ENCODE measurements at regions not wholly inside any gene's neighbourhood (a gene's known extent, or its start where the extent isn't known, plus 50 kb on each side); places are given as distances from the start of the nearest gene placed in this dataset.
A peak's percentile ranks its signal among the peaks of the same experiment; 100 is the strongest.
"Not testable (repeated sequence)": the region's sequence is repeated elsewhere in the genome, so short reads cannot be mapped to it uniquely, and the experiment has no call there.

DNA sequence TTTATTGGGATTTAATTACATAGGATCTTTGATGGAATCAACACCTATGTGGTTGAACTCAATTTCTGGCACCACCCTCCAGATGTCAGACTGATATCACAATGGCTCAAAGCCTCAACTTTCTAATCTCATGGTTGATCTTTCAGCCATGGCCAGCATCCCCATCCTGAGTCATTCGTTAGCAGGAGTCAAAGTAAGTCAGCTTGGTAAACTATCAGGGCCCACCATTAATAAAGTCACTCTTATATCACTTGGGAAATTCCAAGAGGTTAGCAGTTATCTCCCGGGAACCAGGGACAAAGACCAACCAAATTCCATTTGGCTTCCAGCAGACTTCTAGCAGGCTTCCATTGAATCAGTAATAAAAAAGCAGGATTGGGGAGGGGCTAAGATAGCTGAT lies 50.7 kb upstream of the TNFSF4 start:
- no peak for DNase-seq (ENCODE audit: low read depth in 2 of 2)

- DNase-seq (ENCODE audit: low read depth in 2 of 2), result no peak
Measured at GRCh38 chr1:173258479-173259264, 51.5 kb upstream of the TNFSF4 start.

DNA sequence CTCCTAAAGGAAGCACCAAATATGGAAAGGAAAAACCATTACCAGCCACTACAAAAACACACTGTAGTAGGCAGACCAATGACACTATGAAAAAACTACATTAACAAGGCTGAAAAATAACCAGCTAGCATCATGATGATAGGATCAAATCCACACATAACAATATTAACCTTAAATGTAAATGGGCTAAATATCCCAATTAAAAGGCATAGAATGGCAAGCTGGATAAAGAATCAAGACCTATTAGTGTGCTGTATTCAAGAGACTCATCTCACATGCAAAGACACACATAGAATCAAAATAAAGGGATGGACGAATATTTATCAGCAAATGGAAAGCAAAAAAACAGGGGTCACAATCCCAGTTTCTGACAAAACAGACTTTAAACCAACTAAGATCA lies 53.2 kb upstream of the TNFSF4 start:
- DNase-seq (ENCODE audit: low read depth in 2 of 2), result not testable (repeated sequence)

DNA sequence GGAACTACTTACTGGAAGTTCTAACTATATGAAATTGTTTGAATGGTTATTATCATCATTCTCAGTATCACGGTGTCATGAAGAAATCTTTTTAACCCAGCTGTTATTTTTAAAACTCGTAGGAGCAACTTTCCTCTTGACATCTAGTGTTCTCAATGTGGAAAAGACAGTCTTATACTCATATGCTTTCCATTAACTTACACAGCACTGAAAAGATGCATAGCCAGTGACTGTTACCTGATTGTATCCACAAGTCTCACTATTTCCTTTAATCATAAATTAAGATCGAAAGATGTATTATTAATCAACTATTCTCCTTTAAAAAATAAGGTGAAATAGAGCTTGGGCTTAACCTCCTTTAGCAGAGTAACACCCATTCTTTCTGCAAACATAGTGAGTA lies 59.7 kb upstream of the TNFSF4 start:
- DNase-seq (ENCODE audit: low read depth in 2 of 2), result no peak

DNA sequence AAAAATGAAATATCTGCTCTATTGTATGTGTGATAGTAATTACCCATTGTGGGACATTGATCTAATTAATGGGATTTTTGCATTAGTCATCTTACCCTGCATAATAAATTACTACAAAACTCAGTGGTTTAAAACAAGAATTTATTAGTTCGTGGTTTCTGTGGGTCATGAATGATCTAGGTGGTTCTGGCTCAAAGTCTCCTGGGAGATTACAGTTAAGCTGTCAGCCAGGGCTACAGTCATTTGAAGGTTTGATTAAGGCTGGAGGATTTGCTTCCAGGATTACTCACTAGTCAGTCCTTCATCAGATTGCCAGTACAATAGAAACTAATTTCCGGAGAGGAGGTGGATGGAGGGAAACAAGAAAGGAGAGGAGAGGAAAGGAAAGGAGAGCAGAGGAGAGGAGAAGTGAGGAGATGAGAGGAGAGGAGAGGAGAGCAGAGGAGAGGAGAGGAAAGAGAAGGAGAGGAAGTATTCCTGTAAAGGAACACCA lies 60.4 kb upstream of the TNFSF4 start:
- DNase-seq (ENCODE audit: low read depth in 2 of 2), result peak in 1 of 2 donors; percentile 61

DNA sequence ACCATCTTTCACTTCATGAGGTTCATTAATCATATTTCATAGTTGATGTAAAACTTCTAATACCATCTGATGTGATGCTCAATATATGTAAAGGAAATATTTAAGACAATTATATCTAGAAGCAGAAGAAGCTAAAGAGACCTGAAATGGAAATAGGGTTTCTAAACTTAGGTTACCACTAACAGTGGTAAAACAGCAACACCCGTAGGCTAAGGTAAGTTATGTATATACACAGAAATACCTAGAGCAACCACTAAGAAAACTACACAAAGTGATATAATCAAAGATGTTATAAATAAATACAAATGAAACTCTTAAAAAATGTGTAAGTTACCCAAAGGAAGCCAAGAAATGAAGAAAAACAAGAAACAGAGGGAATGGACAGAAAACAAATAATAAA lies 61.1 kb upstream of the TNFSF4 start:
- DNase-seq (ENCODE audit: low read depth in 2 of 2), result no peak

GRCh38 chr1:173268786-173269277 lies 61.7 kb upstream of the TNFSF4 start:
- no peak for DNase-seq (ENCODE audit: low read depth in 2 of 2)

- peak; percentile 4 to 90 for DNase-seq (ENCODE audit: low read depth in 2 of 2)
Measured at GRCh38 chr1:173269490-173270230, 62.5 kb upstream of the TNFSF4 start.

DNA sequence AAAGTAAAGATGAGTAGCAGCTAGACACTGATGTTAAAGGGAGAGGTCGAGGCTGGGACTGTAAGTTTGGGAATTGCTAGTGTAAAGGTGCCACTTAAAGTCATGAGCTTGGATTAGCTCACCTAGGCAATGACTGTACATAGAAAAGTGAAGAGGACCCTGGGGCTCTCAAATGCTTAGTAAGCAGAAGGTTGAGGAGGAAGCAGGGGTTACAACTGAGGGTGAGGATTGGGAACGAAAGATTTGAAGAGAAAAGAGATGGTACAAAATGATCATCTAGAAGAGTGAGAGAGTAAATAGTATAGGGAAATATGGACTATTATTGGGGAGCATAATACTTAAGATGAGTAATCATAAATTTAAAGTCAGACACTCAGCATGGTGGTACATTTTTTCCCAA lies 63.1 kb upstream of the TNFSF4 start:
- no peak for DNase-seq (ENCODE audit: low read depth in 2 of 2)

DNA sequence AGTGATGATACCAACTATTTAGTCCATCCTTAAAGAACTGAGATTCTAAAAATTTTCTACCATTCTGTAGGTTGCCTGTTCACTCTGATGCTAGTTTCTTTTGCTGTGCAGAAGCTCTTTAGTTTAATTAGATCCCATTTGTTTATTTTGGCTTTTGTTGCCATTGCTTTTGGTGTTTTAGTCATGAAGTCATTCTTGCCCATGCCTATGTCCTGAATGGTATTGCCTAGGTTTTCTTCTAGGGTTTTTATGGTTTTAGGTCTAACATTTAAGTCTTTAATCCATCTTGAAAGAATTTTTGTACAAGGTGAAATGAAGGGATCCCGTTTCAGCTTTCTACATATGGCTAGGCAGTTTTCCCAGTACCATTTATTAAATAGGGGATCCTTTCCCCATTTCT lies 63.9 kb upstream of the TNFSF4 start:
- not testable (repeated sequence) for DNase-seq (ENCODE audit: low read depth in 2 of 2)

- DNase-seq (ENCODE audit: low read depth in 2 of 2), result no peak
Measured at GRCh38 chr1:173275496-173275895, 68.4 kb upstream of the TNFSF4 start.

GRCh38 chr1:173276922-173277800 lies 70.0 kb upstream of the TNFSF4 start:
- no peak for DNase-seq (ENCODE audit: low read depth in 2 of 2)

- DNase-seq (ENCODE audit: low read depth in 2 of 2), result no peak
Measured at GRCh38 chr1:173280899-173281660, 73.9 kb upstream of the TNFSF4 start.

DNA sequence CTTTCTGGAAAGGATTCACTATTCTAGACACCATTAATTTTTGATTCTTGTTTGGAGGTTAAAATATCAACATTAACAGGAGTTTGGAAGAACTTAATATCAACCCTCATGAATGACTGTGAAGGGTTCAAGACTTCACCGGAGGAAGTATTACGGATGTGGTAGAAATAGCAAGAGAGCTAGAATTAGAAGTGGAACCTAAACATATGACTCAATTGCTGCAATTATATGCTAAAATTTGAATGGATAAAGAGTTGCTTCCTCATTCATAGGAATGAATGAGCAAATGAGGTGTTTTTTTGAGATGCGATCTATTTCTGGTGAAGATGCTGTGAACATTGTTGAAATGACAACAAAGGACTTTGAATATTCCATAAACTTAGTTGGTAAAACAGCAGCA lies 77.9 kb upstream of the TNFSF4 start:
- no peak for DNase-seq (ENCODE audit: low read depth in 2 of 2)

GRCh38 chr1:173287785-173288184 lies 80.7 kb upstream of the TNFSF4 start:
- DNase-seq (ENCODE audit: low read depth in 2 of 2), result no peak

GRCh38 chr1:173293756-173294155 lies 86.6 kb upstream of the TNFSF4 start:
- DNase-seq (ENCODE audit: low read depth in 2 of 2), result no peak

- DNase-seq (ENCODE audit: low read depth in 2 of 2), result no peak
Measured at GRCh38 chr1:173294843-173295242, 87.7 kb upstream of the TNFSF4 start.

- DNase-seq (ENCODE audit: low read depth in 2 of 2), result no peak
Measured at GRCh38 chr1:173295391-173295790, 88.3 kb upstream of the TNFSF4 start.

DNA sequence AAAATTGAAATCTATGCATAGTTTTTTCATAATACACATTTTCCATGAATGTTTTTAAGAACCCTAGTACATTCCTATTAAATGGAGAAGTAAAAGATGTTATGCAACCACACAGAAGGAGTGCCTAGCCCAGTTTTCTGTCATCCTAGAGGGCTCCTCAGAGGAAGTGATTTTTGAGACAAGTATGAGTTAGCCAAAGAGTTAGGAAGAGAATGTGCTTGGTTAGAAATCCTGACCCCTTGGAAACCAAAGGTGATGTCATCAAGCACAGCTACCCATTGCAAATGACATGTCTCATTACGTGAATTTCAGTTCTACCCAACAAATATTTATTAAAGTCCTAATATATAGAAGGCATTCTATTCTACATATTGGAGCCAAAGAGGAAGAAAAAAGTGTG lies 88.9 kb upstream of the TNFSF4 start:
- no peak for DNase-seq (ENCODE audit: low read depth in 2 of 2)

GRCh38 chr1:173297798-173298391 lies 90.8 kb upstream of the TNFSF4 start:
- DNase-seq (ENCODE audit: low read depth in 2 of 2), result peak in 1 of 2 donors; percentile 8

Measured in lung microvascular endothelial cell (primary cell).